ENCODE measurements at regions not wholly inside any gene's neighbourhood (a gene's known extent, or its start where the extent isn't known, plus 50 kb on each side); places are given as distances from the start of the nearest gene placed in this dataset.

- no peaks in the 10 kb centered on the region for H3K27me3 ChIP-seq (ENCODE audit: control insufficient read depth, insufficient read depth, low read length)
- no peak overlapping the region for H3K4me3 ChIP-seq (replicated peaks in 1 of 4; ENCODE audit: control extremely low read depth in 1 of 4, insufficient read depth in 1 of 4, low read depth in 3 of 4, low read length in 4 of 4)
- H4K20me1 ChIP-seq (ENCODE audit: control insufficient read depth, extremely low read depth, insufficient read depth, low read length), result no peaks in the 10 kb centered on the region
- DNase-seq (ENCODE audit: low read depth in 2 of 2), result peak in 1 of 2 donors; percentile 18
- no peak overlapping the region for H3K9ac ChIP-seq (ENCODE audit: insufficient read depth, low read length)
- no peaks in the 10 kb centered on the region for H3K36me3 ChIP-seq (ENCODE audit: control insufficient read depth, insufficient read depth, low read length)
- H3K4me2 ChIP-seq (ENCODE audit: extremely low read depth, insufficient read depth, low read length), result no peak overlapping the region
- no peak overlapping the region for H2AFZ ChIP-seq (ENCODE audit: low read length)
- H3K79me2 ChIP-seq (ENCODE audit: control insufficient read depth, insufficient read depth, low read length), result no peaks in the 10 kb centered on the region
- no peak overlapping the region for H3K27ac ChIP-seq (ENCODE audit: insufficient read depth, low read length)
- no peaks in the 10 kb centered on the region for H3K4me1 ChIP-seq (ENCODE audit: control insufficient read depth, extremely low read depth, insufficient read depth, low read length)
- H3K9me3 ChIP-seq (ENCODE audit: control insufficient read depth, insufficient read depth, low read depth, low read length), result no peaks in the 10 kb centered on the region
- TF ChIP-seq CTCF (conservative IDR thresholded peaks at IDR 0.05 in 1 of 2, IDR thresholded peaks at IDR 0.05 in 1 of 2; ENCODE audit: low read depth in 1 of 2, low read length in 2 of 2) (no peak), EZH2 (IDR thresholded peaks at IDR 0.05; ENCODE audit: low read length, missing control alignments) (no peak)
These were observed 145.2 kb downstream of the AASDHPPT start for GRCh38 chr11:106222626-106223025.

GRCh38 chr11:106224172-106224571, 146.7 kb downstream of the AASDHPPT start:
- no peak overlapping the region for H3K4me3 ChIP-seq (replicated peaks in 1 of 4; ENCODE audit: control extremely low read depth in 1 of 4, insufficient read depth in 1 of 4, low read depth in 3 of 4, low read length in 4 of 4)
- no peaks in the 10 kb centered on the region for H3K27me3 ChIP-seq (ENCODE audit: control insufficient read depth, insufficient read depth, low read length)
- no peak overlapping the region for H2AFZ ChIP-seq (ENCODE audit: low read length)
- TF ChIP-seq EZH2 (IDR thresholded peaks at IDR 0.05; ENCODE audit: low read length, missing control alignments) (no peak), CTCF (conservative IDR thresholded peaks at IDR 0.05 in 1 of 2, IDR thresholded peaks at IDR 0.05 in 1 of 2; ENCODE audit: low read depth in 1 of 2, low read length in 2 of 2) (no peak)
- H3K9me3 ChIP-seq (ENCODE audit: control insufficient read depth, insufficient read depth, low read depth, low read length), result no peaks in the 10 kb centered on the region
- H3K4me2 ChIP-seq (ENCODE audit: extremely low read depth, insufficient read depth, low read length), result no peak overlapping the region
- DNase-seq (ENCODE audit: low read depth in 2 of 2), result no peak
- no peak overlapping the region for H3K9ac ChIP-seq (ENCODE audit: insufficient read depth, low read length)
- no peak overlapping the region for H3K27ac ChIP-seq (ENCODE audit: insufficient read depth, low read length)
- no peaks in the 10 kb centered on the region for H4K20me1 ChIP-seq (ENCODE audit: control insufficient read depth, extremely low read depth, insufficient read depth, low read length)
- no peaks in the 10 kb centered on the region for H3K79me2 ChIP-seq (ENCODE audit: control insufficient read depth, insufficient read depth, low read length)
- H3K36me3 ChIP-seq (ENCODE audit: control insufficient read depth, insufficient read depth, low read length), result no peaks in the 10 kb centered on the region
- H3K4me1 ChIP-seq (ENCODE audit: control insufficient read depth, extremely low read depth, insufficient read depth, low read length), result no peaks in the 10 kb centered on the region

- Histone ChIP-seq H3K9ac (ENCODE audit: insufficient read depth, low read length) (no peak overlapping the region), H2AFZ (ENCODE audit: low read length) (no peak overlapping the region), H3K4me2 (ENCODE audit: extremely low read depth, insufficient read depth, low read length) (no peak overlapping the region), H3K79me2 (ENCODE audit: control insufficient read depth, insufficient read depth, low read length) (no peaks in the 10 kb centered on the region), H3K4me1 (ENCODE audit: control insufficient read depth, extremely low read depth, insufficient read depth, low read length) (no peaks in the 10 kb centered on the region), H3K27ac (ENCODE audit: insufficient read depth, low read length) (no peak overlapping the region), H3K36me3 (ENCODE audit: control insufficient read depth, insufficient read depth, low read length) (no peaks in the 10 kb centered on the region), H3K9me3 (ENCODE audit: control insufficient read depth, insufficient read depth, low read depth, low read length) (no peaks in the 10 kb centered on the region), H3K4me3 (replicated peaks in 1 of 4; ENCODE audit: control extremely low read depth in 1 of 4, insufficient read depth in 1 of 4, low read depth in 3 of 4, low read length in 4 of 4) (no peak overlapping the region), H3K27me3 (ENCODE audit: control insufficient read depth, insufficient read depth, low read length) (no peaks in the 10 kb centered on the region), H4K20me1 (ENCODE audit: control insufficient read depth, extremely low read depth, insufficient read depth, low read length) (no peaks in the 10 kb centered on the region)
- peak in 1 of 2 donors; percentile 14 for DNase-seq (ENCODE audit: low read depth in 2 of 2)
- no peak for TF ChIP-seq CTCF (conservative IDR thresholded peaks at IDR 0.05 in 1 of 2, IDR thresholded peaks at IDR 0.05 in 1 of 2; ENCODE audit: low read depth in 1 of 2, low read length in 2 of 2)
- no peak for TF ChIP-seq EZH2 (IDR thresholded peaks at IDR 0.05; ENCODE audit: low read length, missing control alignments)
These were observed 151.5 kb downstream of the AASDHPPT start for GRCh38 chr11:106228996-106229395.
